HL-60 (cell line): ENCODE measurements at regions not wholly inside any gene's neighbourhood (a gene's known extent, or its start where the extent isn't known, plus 50 kb on each side); places are given as distances from the start of the nearest gene placed in this dataset.

ENCODE experiments used
- GABPA ChIP-seq: IDR thresholded peaks from 2 replicates; pipeline ENCODE4 v1.6.1; 2012; ENCODE audit warnings: low read depth
- POLR2AphosphoS5 ChIP-seq: IDR thresholded peaks from 2 replicates; pipeline ENCODE4 v1.6.1; 2012; ENCODE audit warnings: low read depth
- SPI1 ChIP-seq: IDR thresholded peaks from 2 replicates; pipeline ENCODE4 v1.6.1; 2012; ENCODE audit warnings: low read depth, mild to moderate bottlenecking, borderline replicate concordance
- TF ChIP-seq, protein P1 (sequence below): IDR thresholded peaks from one replicate; pipeline ENCODE4 v1.5.1; 2011; ENCODE audit warnings: low read length, control low read depth, inconsistent platforms; ENCODE audit not compliant: insufficient read depth
- TF ChIP-seq, protein P2 (sequence below): IDR thresholded peaks from 2 replicates; pipeline ENCODE4 v1.6.1; 2012; ENCODE audit warnings: low read depth; ENCODE audit not compliant: insufficient replicate concordance

DNA sequence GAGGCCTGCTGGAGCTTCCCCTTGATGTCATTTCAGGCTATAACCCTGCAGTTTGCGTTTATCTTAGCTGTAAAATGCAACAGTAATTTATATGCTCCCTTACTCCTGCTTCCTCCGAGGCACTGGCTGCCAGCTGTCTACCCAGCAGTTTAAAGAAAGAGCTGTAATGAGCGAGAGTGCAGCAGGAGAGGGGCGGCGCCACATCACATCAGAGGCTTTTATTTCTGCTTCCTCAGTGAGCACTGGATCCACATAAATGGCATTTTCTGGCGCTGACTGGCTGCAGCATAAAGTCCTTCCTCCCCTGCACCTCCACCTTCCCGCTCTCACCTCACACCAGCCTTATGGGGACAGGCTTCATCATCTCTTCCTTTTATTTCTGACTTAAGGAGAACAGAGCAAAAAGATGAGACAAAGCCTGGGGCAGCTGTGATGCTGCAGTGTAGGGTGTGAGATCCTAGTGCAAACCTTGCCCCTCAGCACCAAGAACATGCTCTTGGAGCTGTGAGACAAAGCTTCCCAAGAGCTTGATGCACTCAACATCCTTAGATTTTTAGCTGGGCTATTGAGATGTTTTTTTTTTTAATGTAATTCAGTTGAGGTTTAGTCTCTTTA is 829.6 kb upstream of the ZNF608 start:
- TF ChIP-seq, protein P1, sequence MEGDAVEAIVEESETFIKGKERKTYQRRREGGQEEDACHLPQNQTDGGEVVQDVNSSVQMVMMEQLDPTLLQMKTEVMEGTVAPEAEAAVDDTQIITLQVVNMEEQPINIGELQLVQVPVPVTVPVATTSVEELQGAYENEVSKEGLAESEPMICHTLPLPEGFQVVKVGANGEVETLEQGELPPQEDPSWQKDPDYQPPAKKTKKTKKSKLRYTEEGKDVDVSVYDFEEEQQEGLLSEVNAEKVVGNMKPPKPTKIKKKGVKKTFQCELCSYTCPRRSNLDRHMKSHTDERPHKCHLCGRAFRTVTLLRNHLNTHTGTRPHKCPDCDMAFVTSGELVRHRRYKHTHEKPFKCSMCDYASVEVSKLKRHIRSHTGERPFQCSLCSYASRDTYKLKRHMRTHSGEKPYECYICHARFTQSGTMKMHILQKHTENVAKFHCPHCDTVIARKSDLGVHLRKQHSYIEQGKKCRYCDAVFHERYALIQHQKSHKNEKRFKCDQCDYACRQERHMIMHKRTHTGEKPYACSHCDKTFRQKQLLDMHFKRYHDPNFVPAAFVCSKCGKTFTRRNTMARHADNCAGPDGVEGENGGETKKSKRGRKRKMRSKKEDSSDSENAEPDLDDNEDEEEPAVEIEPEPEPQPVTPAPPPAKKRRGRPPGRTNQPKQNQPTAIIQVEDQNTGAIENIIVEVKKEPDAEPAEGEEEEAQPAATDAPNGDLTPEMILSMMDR: no peak
- TF ChIP-seq SPI1 (no peak), POLR2AphosphoS5 (no peak), GABPA (no peak)
- TF ChIP-seq, protein P2, sequence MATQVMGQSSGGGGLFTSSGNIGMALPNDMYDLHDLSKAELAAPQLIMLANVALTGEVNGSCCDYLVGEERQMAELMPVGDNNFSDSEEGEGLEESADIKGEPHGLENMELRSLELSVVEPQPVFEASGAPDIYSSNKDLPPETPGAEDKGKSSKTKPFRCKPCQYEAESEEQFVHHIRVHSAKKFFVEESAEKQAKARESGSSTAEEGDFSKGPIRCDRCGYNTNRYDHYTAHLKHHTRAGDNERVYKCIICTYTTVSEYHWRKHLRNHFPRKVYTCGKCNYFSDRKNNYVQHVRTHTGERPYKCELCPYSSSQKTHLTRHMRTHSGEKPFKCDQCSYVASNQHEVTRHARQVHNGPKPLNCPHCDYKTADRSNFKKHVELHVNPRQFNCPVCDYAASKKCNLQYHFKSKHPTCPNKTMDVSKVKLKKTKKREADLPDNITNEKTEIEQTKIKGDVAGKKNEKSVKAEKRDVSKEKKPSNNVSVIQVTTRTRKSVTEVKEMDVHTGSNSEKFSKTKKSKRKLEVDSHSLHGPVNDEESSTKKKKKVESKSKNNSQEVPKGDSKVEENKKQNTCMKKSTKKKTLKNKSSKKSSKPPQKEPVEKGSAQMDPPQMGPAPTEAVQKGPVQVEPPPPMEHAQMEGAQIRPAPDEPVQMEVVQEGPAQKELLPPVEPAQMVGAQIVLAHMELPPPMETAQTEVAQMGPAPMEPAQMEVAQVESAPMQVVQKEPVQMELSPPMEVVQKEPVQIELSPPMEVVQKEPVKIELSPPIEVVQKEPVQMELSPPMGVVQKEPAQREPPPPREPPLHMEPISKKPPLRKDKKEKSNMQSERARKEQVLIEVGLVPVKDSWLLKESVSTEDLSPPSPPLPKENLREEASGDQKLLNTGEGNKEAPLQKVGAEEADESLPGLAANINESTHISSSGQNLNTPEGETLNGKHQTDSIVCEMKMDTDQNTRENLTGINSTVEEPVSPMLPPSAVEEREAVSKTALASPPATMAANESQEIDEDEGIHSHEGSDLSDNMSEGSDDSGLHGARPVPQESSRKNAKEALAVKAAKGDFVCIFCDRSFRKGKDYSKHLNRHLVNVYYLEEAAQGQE: no peak
